ENCODE measurements at regions not wholly inside any gene's neighbourhood (a gene's known extent, or its start where the extent isn't known, plus 50 kb on each side); places are given as distances from the start of the nearest gene placed in this dataset.

DNA sequence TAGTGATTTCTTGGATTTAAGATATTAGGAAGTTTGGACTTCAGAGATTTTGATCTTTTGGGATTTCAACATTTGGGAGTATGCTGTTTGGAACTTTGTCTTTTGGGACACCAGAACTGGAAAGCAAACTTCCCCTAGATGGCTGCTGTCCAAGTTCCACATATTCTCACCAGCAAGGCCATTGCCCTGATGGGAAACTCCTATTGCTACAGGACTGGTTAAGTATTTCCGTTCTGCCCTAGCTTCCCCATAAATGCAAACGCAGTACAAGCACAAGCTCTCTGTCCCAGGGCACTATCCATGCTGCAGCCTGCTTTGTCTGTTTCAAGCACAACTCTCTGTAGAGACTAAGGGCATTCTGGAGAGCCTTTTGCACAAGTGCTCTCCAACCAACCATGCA, 79.3 kb upstream of the SLC25A13 start:
- TF ChIP-seq, protein P1, sequence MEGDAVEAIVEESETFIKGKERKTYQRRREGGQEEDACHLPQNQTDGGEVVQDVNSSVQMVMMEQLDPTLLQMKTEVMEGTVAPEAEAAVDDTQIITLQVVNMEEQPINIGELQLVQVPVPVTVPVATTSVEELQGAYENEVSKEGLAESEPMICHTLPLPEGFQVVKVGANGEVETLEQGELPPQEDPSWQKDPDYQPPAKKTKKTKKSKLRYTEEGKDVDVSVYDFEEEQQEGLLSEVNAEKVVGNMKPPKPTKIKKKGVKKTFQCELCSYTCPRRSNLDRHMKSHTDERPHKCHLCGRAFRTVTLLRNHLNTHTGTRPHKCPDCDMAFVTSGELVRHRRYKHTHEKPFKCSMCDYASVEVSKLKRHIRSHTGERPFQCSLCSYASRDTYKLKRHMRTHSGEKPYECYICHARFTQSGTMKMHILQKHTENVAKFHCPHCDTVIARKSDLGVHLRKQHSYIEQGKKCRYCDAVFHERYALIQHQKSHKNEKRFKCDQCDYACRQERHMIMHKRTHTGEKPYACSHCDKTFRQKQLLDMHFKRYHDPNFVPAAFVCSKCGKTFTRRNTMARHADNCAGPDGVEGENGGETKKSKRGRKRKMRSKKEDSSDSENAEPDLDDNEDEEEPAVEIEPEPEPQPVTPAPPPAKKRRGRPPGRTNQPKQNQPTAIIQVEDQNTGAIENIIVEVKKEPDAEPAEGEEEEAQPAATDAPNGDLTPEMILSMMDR (IDR thresholded peaks at IDR 0.05), result no peak
- no peak for TF ChIP-seq POLR2A (IDR thresholded peaks at IDR 0.05)

Measured in lower leg skin (tissue), 3 donors.